ENCODE measurements at regions not wholly inside any gene's neighbourhood (a gene's known extent, or its start where the extent isn't known, plus 50 kb on each side); places are given as distances from the start of the nearest gene placed in this dataset.
"Not testable (repeated sequence)": the region's sequence is repeated elsewhere in the genome, so short reads cannot be mapped to it uniquely, and the experiment has no call there.

- no peaks in the 10 kb centered on the region for H3K27me3 Mint-ChIP-seq
- H3K27ac Mint-ChIP-seq: no peak overlapping the region
- H3K4me3 Mint-ChIP-seq: no peak overlapping the region
- peaks cover 4% of the 10 kb centered on the region for H3K9me3 Mint-ChIP-seq
- no peaks in the 10 kb centered on the region for H3K36me3 Mint-ChIP-seq (ENCODE audit: low read depth)
- no peak for ATAC-seq (replicated peaks)
- H3K4me1 Mint-ChIP-seq: no peaks in the 10 kb centered on the region
Observed at GRCh38 chr3:161914703-161915417, 418.3 kb downstream of the OTOL1 start.

- H3K4me3 Mint-ChIP-seq: no peak overlapping the region
- peaks cover 4% of the 10 kb centered on the region for H3K9me3 Mint-ChIP-seq
- no peaks in the 10 kb centered on the region for H3K27me3 Mint-ChIP-seq
- no peaks in the 10 kb centered on the region for H3K4me1 Mint-ChIP-seq
- ATAC-seq (replicated peaks): no peak
- no peak overlapping the region for H3K27ac Mint-ChIP-seq
- no peaks in the 10 kb centered on the region for H3K36me3 Mint-ChIP-seq (ENCODE audit: low read depth)
Observed at GRCh38 chr3:161915418-161915750, 418.8 kb downstream of the OTOL1 start.

GRCh38 chr3:161920196-161920595 lies 423.6 kb downstream of the OTOL1 start:
- no peak for ATAC-seq (replicated peaks)
- Mint-ChIP-seq H3K36me3 (ENCODE audit: low read depth) (no peaks in the 10 kb centered on the region), H3K27ac (no peak overlapping the region), H3K4me1 (no peaks in the 10 kb centered on the region), H3K4me3 (no peak overlapping the region), H3K9me3 (no peaks in the 10 kb centered on the region), H3K27me3 (no peaks in the 10 kb centered on the region)

- no peaks in the 10 kb centered on the region for H3K36me3 Mint-ChIP-seq (ENCODE audit: low read depth)
- peaks cover 5% of the 10 kb centered on the region for H3K9me3 Mint-ChIP-seq
- H3K27me3 Mint-ChIP-seq: no peaks in the 10 kb centered on the region
- H3K4me3 Mint-ChIP-seq: no peak overlapping the region
- no peak overlapping the region for H3K27ac Mint-ChIP-seq
- ATAC-seq (replicated peaks): no peak
- no peaks in the 10 kb centered on the region for H3K4me1 Mint-ChIP-seq
Observed at GRCh38 chr3:161925749-161926360, 429.2 kb downstream of the OTOL1 start.

- peaks cover 5% of the 10 kb centered on the region for H3K9me3 Mint-ChIP-seq
- H3K27me3 Mint-ChIP-seq: no peaks in the 10 kb centered on the region
- no peak overlapping the region for H3K4me3 Mint-ChIP-seq
- no peak overlapping the region for H3K27ac Mint-ChIP-seq
- no peak for ATAC-seq (replicated peaks)
- no peaks in the 10 kb centered on the region for H3K36me3 Mint-ChIP-seq (ENCODE audit: low read depth)
- no peaks in the 10 kb centered on the region for H3K4me1 Mint-ChIP-seq
Observed at GRCh38 chr3:161927131-161927530, 430.5 kb downstream of the OTOL1 start.

GRCh38 chr3:161939918-161940620 lies 443.5 kb downstream of the OTOL1 start:
- no peaks in the 10 kb centered on the region for H3K4me1 Mint-ChIP-seq
- ATAC-seq (replicated peaks): no peak

GRCh38 chr3:161940621-161940965 lies 444.0 kb downstream of the OTOL1 start:
- Mint-ChIP-seq H3K27ac (no peak overlapping the region), H3K4me1 (no peaks in the 10 kb centered on the region), H3K4me3 (no peak overlapping the region), H3K9me3 (peaks cover 21% of the 10 kb centered on the region), H3K36me3 (ENCODE audit: low read depth) (no peaks in the 10 kb centered on the region), H3K27me3 (no peaks in the 10 kb centered on the region)
- ATAC-seq (replicated peaks): no peak

More at GRCh38 chr3:161939918-161940620, 443.5 kb downstream of the OTOL1 start:
- Mint-ChIP-seq H3K27me3 (no peaks in the 10 kb centered on the region), H3K36me3 (ENCODE audit: low read depth) (no peaks in the 10 kb centered on the region), H3K4me3 (no peak overlapping the region), H3K27ac (no peak overlapping the region), H3K9me3 (peaks cover 21% of the 10 kb centered on the region)

- H3K4me1 Mint-ChIP-seq: no peaks in the 10 kb centered on the region
- no peak for ATAC-seq (replicated peaks)
- H3K27me3 Mint-ChIP-seq: no peaks in the 10 kb centered on the region
- no peak overlapping the region for H3K4me3 Mint-ChIP-seq
- peaks cover 20% of the 10 kb centered on the region for H3K9me3 Mint-ChIP-seq
- no peaks in the 10 kb centered on the region for H3K36me3 Mint-ChIP-seq (ENCODE audit: low read depth)
- H3K27ac Mint-ChIP-seq: no peak overlapping the region
Observed at GRCh38 chr3:161941891-161942290, 445.3 kb downstream of the OTOL1 start.

- not testable (repeated sequence) for H3K36me3 Mint-ChIP-seq (ENCODE audit: low read depth); H3K27ac Mint-ChIP-seq; ATAC-seq (replicated peaks); H3K4me1 Mint-ChIP-seq; H3K4me3 Mint-ChIP-seq; H3K27me3 Mint-ChIP-seq
- H3K9me3 Mint-ChIP-seq: peaks cover 17% of the 10 kb centered on the region
Observed at GRCh38 chr3:161943801-161944345, 447.3 kb downstream of the OTOL1 start.

- ATAC-seq (replicated peaks): no peak
- Mint-ChIP-seq H3K27me3 (no peaks in the 10 kb centered on the region), H3K27ac (no peak overlapping the region)
Observed at GRCh38 chr3:161946443-161946960, 449.9 kb downstream of the OTOL1 start.

GRCh38 chr3:161950318-161950868 lies 453.8 kb downstream of the OTOL1 start:
- no peaks in the 10 kb centered on the region for H3K4me1 Mint-ChIP-seq
- no peak overlapping the region for H3K27ac Mint-ChIP-seq
- no peak overlapping the region for H3K4me3 Mint-ChIP-seq
- no peak for ATAC-seq (replicated peaks)
- H3K36me3 Mint-ChIP-seq (ENCODE audit: low read depth): no peaks in the 10 kb centered on the region
- H3K9me3 Mint-ChIP-seq: peaks cover 21% of the 10 kb centered on the region
- H3K27me3 Mint-ChIP-seq: no peaks in the 10 kb centered on the region

More at GRCh38 chr3:161946443-161946960, 449.9 kb downstream of the OTOL1 start:
- Mint-ChIP-seq H3K36me3 (ENCODE audit: low read depth) (no peaks in the 10 kb centered on the region), H3K9me3 (peaks cover 29% of the 10 kb centered on the region), H3K4me1 (no peaks in the 10 kb centered on the region), H3K4me3 (no peak overlapping the region)

- H3K27me3 Mint-ChIP-seq: no peaks in the 10 kb centered on the region
- no peak overlapping the region for H3K4me3 Mint-ChIP-seq
- no peaks in the 10 kb centered on the region for H3K4me1 Mint-ChIP-seq
- ATAC-seq (replicated peaks): no peak
- no peaks in the 10 kb centered on the region for H3K9me3 Mint-ChIP-seq
- H3K27ac Mint-ChIP-seq: no peak overlapping the region
- no peaks in the 10 kb centered on the region for H3K36me3 Mint-ChIP-seq (ENCODE audit: low read depth)
Observed at GRCh38 chr3:161957467-161957866, 460.9 kb downstream of the OTOL1 start.

GRCh38 chr3:161964857-161965256 lies 468.2 kb downstream of the OTOL1 start:
- no peaks in the 10 kb centered on the region for H3K36me3 Mint-ChIP-seq (ENCODE audit: low read depth)
- H3K4me1 Mint-ChIP-seq: no peaks in the 10 kb centered on the region
- no peak for ATAC-seq (replicated peaks)
- H3K4me3 Mint-ChIP-seq: no peak overlapping the region
- peaks cover 9% of the 10 kb centered on the region for H3K9me3 Mint-ChIP-seq
- no peaks in the 10 kb centered on the region for H3K27me3 Mint-ChIP-seq
- H3K27ac Mint-ChIP-seq: no peak overlapping the region

- Mint-ChIP-seq H3K4me1 (no peaks in the 10 kb centered on the region), H3K4me3 (no peak overlapping the region), H3K27ac (no peak overlapping the region), H3K27me3 (no peaks in the 10 kb centered on the region), H3K9me3 (no peaks in the 10 kb centered on the region), H3K36me3 (ENCODE audit: low read depth) (no peaks in the 10 kb centered on the region)
- no peak for ATAC-seq (replicated peaks)
Observed at GRCh38 chr3:161969867-161970266, 473.3 kb downstream of the OTOL1 start.

All from activated T-helper 17 cell treated with anti-CD3 and anti-CD28 coated beads, Interleukin-2, amount 50 U/mL, for 72 hours (primary cell).